AG09309 (cell line): ENCODE measurements at regions not wholly inside any gene's neighbourhood (a gene's known extent, or its start where the extent isn't known, plus 50 kb on each side); places are given as distances from the start of the nearest gene placed in this dataset.

Experiments
- DNase-seq: peaks from one replicate; pipeline ENCODE4 v3.0.0-alpha.2; 2010; ENCODE audit warnings: low read depth
- H3K4me3 ChIP-seq: 2 replicates; pipeline ENCODE4 v1.5.1; 2011; ENCODE audit warnings: mild to moderate bottlenecking, low read depth, low read length, moderate library complexity; ENCODE audit not compliant: control insufficient read depth
- TF ChIP-seq, protein P1 (sequence below): IDR thresholded peaks from 2 replicates; pipeline ENCODE4 v1.5.1; 2011; ENCODE audit warnings: mild to moderate bottlenecking, low read depth, low read length, inconsistent platforms; ENCODE audit not compliant: insufficient read depth, control insufficient read depth; ENCODE audit errors: missing control alignments

DNA sequence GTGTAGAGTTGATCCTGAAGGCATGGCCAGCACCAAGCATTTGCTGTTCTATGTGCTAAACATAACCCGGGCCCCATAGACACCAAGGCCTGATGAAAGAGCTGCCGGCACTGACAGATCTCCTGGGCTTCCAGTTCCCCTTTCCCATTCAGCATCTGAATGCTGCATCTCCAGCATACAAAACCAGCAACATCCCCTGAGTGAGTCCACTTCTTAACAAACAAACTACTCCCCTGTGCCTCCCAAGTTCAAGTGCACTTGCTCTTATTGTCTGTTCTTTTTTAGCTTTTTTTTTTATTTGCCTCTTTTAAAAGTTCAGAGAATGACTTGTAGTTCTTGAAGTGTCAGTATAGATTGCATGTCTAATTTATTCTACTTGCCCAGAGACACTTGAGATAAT lies 156.0 kb downstream of the EDEM1 start:
- no peak overlapping the region for H3K4me3 ChIP-seq
- no peak for DNase-seq
- TF ChIP-seq, protein P1, sequence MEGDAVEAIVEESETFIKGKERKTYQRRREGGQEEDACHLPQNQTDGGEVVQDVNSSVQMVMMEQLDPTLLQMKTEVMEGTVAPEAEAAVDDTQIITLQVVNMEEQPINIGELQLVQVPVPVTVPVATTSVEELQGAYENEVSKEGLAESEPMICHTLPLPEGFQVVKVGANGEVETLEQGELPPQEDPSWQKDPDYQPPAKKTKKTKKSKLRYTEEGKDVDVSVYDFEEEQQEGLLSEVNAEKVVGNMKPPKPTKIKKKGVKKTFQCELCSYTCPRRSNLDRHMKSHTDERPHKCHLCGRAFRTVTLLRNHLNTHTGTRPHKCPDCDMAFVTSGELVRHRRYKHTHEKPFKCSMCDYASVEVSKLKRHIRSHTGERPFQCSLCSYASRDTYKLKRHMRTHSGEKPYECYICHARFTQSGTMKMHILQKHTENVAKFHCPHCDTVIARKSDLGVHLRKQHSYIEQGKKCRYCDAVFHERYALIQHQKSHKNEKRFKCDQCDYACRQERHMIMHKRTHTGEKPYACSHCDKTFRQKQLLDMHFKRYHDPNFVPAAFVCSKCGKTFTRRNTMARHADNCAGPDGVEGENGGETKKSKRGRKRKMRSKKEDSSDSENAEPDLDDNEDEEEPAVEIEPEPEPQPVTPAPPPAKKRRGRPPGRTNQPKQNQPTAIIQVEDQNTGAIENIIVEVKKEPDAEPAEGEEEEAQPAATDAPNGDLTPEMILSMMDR = no peak

- DNase-seq = no peak
- no peak overlapping the region for H3K4me3 ChIP-seq
- TF ChIP-seq, protein P1 = no peak
Measured at GRCh38 chr3:5344707-5345106, 157.2 kb downstream of the EDEM1 start.

DNA sequence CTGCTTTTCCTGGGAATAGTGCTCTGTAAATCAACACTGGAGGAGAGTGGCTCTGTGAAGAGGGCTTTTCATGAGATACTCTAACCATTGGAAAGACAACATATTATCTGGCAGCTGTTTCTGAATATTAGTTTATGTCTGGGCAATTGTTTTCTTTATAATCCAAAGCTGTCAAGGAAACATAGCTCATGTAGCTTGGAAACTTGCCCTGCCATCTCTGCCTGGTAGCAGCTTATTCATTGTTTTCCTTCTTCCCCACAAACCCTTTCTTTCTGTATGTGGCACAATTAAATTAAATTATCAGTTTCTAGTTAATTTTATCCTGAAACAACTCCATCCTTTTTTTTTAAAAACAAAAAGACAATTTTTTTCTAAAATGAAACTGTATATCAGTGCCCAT lies 160.0 kb downstream of the EDEM1 start:
- no peak for DNase-seq
- no peak overlapping the region for H3K4me3 ChIP-seq
- TF ChIP-seq, protein P1 = no peak

DNA sequence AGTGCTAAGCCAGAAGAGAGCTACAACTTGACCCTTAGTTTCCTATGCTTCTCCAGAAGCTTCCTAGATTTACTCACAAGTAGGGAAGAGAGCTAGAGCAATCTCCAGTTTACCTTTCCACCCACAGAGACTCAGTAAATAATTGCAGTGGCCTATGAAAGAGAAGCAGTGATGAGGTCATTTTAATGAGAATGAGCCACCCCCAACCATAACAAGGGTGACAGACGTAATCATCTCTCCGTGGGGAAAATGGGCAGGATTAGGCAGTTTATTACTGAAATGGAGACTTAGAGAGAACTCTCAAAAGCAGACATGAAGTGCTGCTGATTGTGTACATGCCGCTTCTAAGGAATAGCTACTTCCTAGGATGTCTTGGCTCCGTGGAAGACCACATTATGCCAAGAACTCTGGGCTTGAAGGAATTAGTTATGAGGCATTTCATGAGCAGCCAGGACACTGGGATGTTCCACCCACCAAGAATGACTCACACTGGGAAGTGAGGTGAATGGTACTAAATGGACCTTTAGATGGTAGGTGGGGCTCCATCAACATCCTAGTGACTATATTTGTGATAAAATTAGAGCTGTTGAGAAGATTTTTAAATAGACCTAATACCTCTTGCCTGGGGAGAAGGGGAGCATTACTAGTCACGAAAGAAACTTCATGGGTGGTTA lies 160.9 kb downstream of the EDEM1 start:
- DNase-seq = no peak

GRCh38 chr3:5349343-5349742 lies 161.8 kb downstream of the EDEM1 start:
- TF ChIP-seq, protein P1 = no peak
- no peak for DNase-seq
- H3K4me3 ChIP-seq = no peak overlapping the region

More for the DNA sequence above, 160.9 kb downstream of the EDEM1 start:
- TF ChIP-seq, protein P1 = no peak
- no peak overlapping the region for H3K4me3 ChIP-seq

DNA sequence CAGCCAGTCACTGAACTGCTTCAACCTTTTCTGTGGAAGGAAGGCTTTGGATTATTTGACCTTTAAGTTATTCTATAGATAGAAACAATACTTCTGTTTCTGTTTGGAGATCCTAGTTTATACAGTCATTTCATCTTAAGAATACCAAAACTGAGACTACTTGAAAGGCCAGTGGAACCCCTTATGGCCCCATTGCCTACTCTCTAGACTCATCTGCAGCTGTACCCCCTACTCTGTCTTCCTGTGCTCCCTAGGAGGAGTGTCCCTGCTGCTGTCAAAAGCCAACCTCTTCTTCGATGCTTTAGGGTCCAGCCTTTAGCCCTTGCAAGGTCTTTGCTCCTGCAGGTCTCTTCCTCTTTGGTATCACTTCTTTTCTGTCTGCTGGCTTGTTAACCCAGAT lies 169.6 kb downstream of the EDEM1 start:
- TF ChIP-seq, protein P1 = no peak
- no peak overlapping the region for H3K4me3 ChIP-seq
- no peak for DNase-seq
